ENCODE measurements at regions not wholly inside any gene's neighbourhood (a gene's known extent, or its start where the extent isn't known, plus 50 kb on each side); places are given as distances from the start of the nearest gene placed in this dataset.

DNA sequence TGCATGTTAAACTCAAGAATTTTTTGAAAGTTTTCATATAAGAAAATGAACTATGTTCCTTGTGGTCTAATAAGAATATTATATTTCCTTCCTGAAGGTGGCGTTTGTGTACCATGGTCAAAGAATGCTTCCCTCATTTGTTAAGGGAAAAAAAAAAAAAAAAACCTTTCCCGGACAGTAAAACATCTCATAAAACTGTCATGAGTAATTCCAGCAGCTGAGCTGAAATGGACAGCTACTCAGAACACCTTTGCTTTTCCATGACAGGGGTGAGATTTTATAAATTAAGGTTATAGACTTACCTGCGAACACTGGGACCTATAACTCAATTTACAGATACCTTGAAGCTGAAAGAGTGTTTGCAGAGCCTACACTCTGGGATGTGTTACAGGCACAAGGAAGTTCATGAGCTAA lies 113.2 kb upstream of the RANBP3L start:
- TF ChIP-seq POLR2A (IDR thresholded peaks at IDR 0.05): no peak
- TF ChIP-seq, protein P1, sequence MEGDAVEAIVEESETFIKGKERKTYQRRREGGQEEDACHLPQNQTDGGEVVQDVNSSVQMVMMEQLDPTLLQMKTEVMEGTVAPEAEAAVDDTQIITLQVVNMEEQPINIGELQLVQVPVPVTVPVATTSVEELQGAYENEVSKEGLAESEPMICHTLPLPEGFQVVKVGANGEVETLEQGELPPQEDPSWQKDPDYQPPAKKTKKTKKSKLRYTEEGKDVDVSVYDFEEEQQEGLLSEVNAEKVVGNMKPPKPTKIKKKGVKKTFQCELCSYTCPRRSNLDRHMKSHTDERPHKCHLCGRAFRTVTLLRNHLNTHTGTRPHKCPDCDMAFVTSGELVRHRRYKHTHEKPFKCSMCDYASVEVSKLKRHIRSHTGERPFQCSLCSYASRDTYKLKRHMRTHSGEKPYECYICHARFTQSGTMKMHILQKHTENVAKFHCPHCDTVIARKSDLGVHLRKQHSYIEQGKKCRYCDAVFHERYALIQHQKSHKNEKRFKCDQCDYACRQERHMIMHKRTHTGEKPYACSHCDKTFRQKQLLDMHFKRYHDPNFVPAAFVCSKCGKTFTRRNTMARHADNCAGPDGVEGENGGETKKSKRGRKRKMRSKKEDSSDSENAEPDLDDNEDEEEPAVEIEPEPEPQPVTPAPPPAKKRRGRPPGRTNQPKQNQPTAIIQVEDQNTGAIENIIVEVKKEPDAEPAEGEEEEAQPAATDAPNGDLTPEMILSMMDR (IDR thresholded peaks at IDR 0.05): peak in 2 of 3 donors; percentile 35 to 58
